GM19324 (cell line): ENCODE measurements at regions not wholly inside any gene's neighbourhood (a gene's known extent, or its start where the extent isn't known, plus 50 kb on each side); places are given as distances from the start of the nearest gene placed in this dataset.

Source experiments
- ATAC-seq: cut with Tn5 transposase; IDR thresholded peaks from one replicate; pipeline ENCODE4 v1.9.1; 2021; ENCODE audit warnings: mild to moderate bottlenecking, moderate library complexity; ENCODE audit not compliant: unreplicated experiment, low FRiP score

- ATAC-seq = no peak
These were observed 202.8 kb downstream of the NUAK1 start for GRCh38 chr12:105935981-105936380.

- ATAC-seq = no peak
These were observed 202.3 kb downstream of the NUAK1 start for GRCh38 chr12:105936496-105936895.

- no peak for ATAC-seq
These were observed 201.7 kb downstream of the NUAK1 start for GRCh38 chr12:105937009-105937408.

- ATAC-seq = no peak
These were observed 199.5 kb downstream of the NUAK1 start for GRCh38 chr12:105939181-105939721.

- no peak for ATAC-seq
These were observed 196.5 kb downstream of the NUAK1 start for GRCh38 chr12:105942281-105942680.

- ATAC-seq = no peak
These were observed 195.2 kb downstream of the NUAK1 start for GRCh38 chr12:105943525-105943924.

GRCh38 chr12:105944628-105945027 lies 194.1 kb downstream of the NUAK1 start:
- ATAC-seq = no peak

GRCh38 chr12:105945880-105946279 lies 192.9 kb downstream of the NUAK1 start:
- no peak for ATAC-seq

GRCh38 chr12:105946493-105946901 lies 192.3 kb downstream of the NUAK1 start:
- no peak for ATAC-seq

GRCh38 chr12:105947906-105948305 lies 190.8 kb downstream of the NUAK1 start:
- no peak for ATAC-seq

GRCh38 chr12:105948331-105948730 lies 190.4 kb downstream of the NUAK1 start:
- no peak for ATAC-seq

GRCh38 chr12:105949391-105949790 lies 189.4 kb downstream of the NUAK1 start:
- ATAC-seq = no peak

GRCh38 chr12:105951732-105952131 lies 187.0 kb downstream of the NUAK1 start:
- no peak for ATAC-seq

GRCh38 chr12:105954951-105955931 lies 183.5 kb downstream of the NUAK1 start:
- no peak for ATAC-seq

GRCh38 chr12:105955976-105956375 lies 182.8 kb downstream of the NUAK1 start:
- no peak for ATAC-seq

GRCh38 chr12:105956662-105957457 lies 181.9 kb downstream of the NUAK1 start:
- ATAC-seq = no peak

- no peak for ATAC-seq
These were observed 178.3 kb downstream of the NUAK1 start for GRCh38 chr12:105960319-105961083.

- no peak for ATAC-seq
These were observed 176.7 kb downstream of the NUAK1 start for GRCh38 chr12:105961821-105962671.

GRCh38 chr12:105967038-105967776 lies 171.5 kb downstream of the NUAK1 start:
- ATAC-seq = no peak
